GM23248 (cell line): ENCODE measurements at regions not wholly inside any gene's neighbourhood (a gene's known extent, or its start where the extent isn't known, plus 50 kb on each side); places are given as distances from the start of the nearest gene placed in this dataset.

ENCODE experiments used
- EZH2 ChIP-seq: fragments of 200-600 bp; sonication (generic); IDR thresholded peaks from 2 replicates; pipeline ENCODE4 v1.6.1; 2018; ENCODE audit warnings: antibody characterized with exemption, mild to moderate bottlenecking; ENCODE audit not compliant: insufficient read depth, poor library complexity, severe bottlenecking
- EZH2phosphoT487 ChIP-seq: fragments of 200-600 bp; sonication (generic); IDR thresholded peaks from 2 replicates; pipeline ENCODE4 v1.6.1; 2018; ENCODE audit warnings: antibody characterized with exemption, moderate library complexity, mild to moderate bottlenecking, low read depth; ENCODE audit not compliant: insufficient read depth

GRCh38 chr13:80441968-80442367 lies 101.0 kb upstream of the SPRY2 start:
- no peak for TF ChIP-seq EZH2
- no peak for TF ChIP-seq EZH2phosphoT487
